GM12878 (cell line): ENCODE measurements at regions not wholly inside any gene's neighbourhood (a gene's known extent, or its start where the extent isn't known, plus 50 kb on each side); places are given as distances from the start of the nearest gene placed in this dataset.
A peak's percentile ranks its signal among the peaks of the same experiment; 100 is the strongest.

Experiments used
- ATAC-seq: fragments of 200-7000 bp; cut with Tn5 transposase; 3 replicates; pipeline ENCODE4 v1.9.1; 2020; ENCODE audit warnings: mild to moderate bottlenecking, moderate library complexity
- BruUV-seq: library from RNA; stranded (reverse); fragments of 400-500 nt; replicated peaks from 2 replicates; lab custom pipeline; 2021; lab: Mats Ljungman, UMichigan
- CTCF ChIA-PET: fragments of 300-600 bp; sonication (Branson Sonifier 250); formaldehyde crosslinking; extraction: SDS; loops from one replicate; lab custom pipeline; 2021; ENCODE audit warnings: inconsistent platforms; lab: Yijun Ruan, JAX
- POLR2A ChIA-PET: fragments of 350-600 bp; formaldehyde crosslinking; extraction: SDS; loops from one replicate; lab custom pipeline; 2021; ENCODE audit warnings: inconsistent platforms; lab: Charles Lee
- RAD21 ChIA-PET: fragments of 300-600 bp; sonication (Branson Sonifier 250); formaldehyde crosslinking; loops from one replicate; lab custom pipeline; 2023; ENCODE audit warnings: antibody characterized with exemption; ENCODE audit not compliant: unreplicated experiment; lab: Charles Lee
- SMC1A ChIA-PET: fragments of 300-600 bp; sonication (Branson Sonifier 250); formaldehyde crosslinking; loops from one replicate; lab custom pipeline; 2023; ENCODE audit not compliant: unreplicated experiment, uncharacterized antibody; lab: Charles Lee
- DNase-seq: peaks from one replicate; pipeline ENCODE4 v3.0.0-alpha.2; 2011; ENCODE audit warnings: low read depth, low spot score
- FAIRE-seq: peaks from 3 replicates; lab custom pipeline; 2011; peaks lifted over from hg19 to GRCh38; lab: Jason Lieb, UNC
- H2AFZ ChIP-seq: 2 replicates; pipeline ENCODE4 v1.6.0; 2011; ENCODE audit warnings: low read depth, low read length, control low read depth; ENCODE audit not compliant: control insufficient read depth
- H3K27ac ChIP-seq: 2 replicates; pipeline ENCODE4 v1.5.1; 2011; ENCODE audit warnings: control low read depth; ENCODE audit not compliant: control insufficient read depth, insufficient read depth
- H3K27me3 ChIP-seq, 2 experiments: replicated peaks in 1 of 2; 2 replicates each; pipeline versions ENCODE4 v1.6.0 to v1.6.1; 2011; ENCODE audit warnings: low read length in 1 of 2; ENCODE audit not compliant: control insufficient read depth in 2 of 2, insufficient read depth in 2 of 2
- H3K36me3 ChIP-seq, 2 experiments: 2 replicates each; pipeline ENCODE4 v1.5.1; 2011; ENCODE audit warnings: low read length in 1 of 2; ENCODE audit not compliant: control insufficient read depth in 2 of 2, insufficient read depth in 2 of 2
- H3K4me1 ChIP-seq: 2 replicates; pipeline ENCODE4 v1.6.1; 2011; ENCODE audit warnings: mild to moderate bottlenecking, low read length, moderate library complexity, mixed read lengths; ENCODE audit not compliant: control insufficient read depth, insufficient read depth
- H3K4me2 ChIP-seq: 2 replicates; pipeline ENCODE4 v1.6.0; 2011; ENCODE audit warnings: control low read depth; ENCODE audit not compliant: control insufficient read depth, insufficient read depth
- H3K4me3 ChIP-seq: fragments of 200-600 bp; sonication (generic); 2 replicates; pipeline ENCODE4 v1.5.1; 2016
- H3K79me2 ChIP-seq: 2 replicates; pipeline ENCODE4 v1.6.0; 2011; ENCODE audit warnings: low read length; ENCODE audit not compliant: control insufficient read depth, insufficient read depth
- H3K9ac ChIP-seq: 2 replicates; pipeline ENCODE4 v1.8.0; 2011; ENCODE audit warnings: low read length, control low read depth, mixed read lengths; ENCODE audit not compliant: control insufficient read depth, insufficient read depth
- H3K9me3 ChIP-seq: replicated peaks from 3 replicates; pipeline ENCODE4 v1.5.1; 2011; ENCODE audit warnings: mild to moderate bottlenecking, low read length; ENCODE audit not compliant: control insufficient read depth, insufficient read depth
- H4K20me1 ChIP-seq: 2 replicates; pipeline ENCODE4 v1.6.0; 2011; ENCODE audit not compliant: control insufficient read depth, insufficient read depth
- ASH2L ChIP-seq: fragments of 300-600, 200-600 bp; sonication (generic); IDR thresholded peaks from 2 replicates; pipeline ENCODE4 v1.6.1; 2017; ENCODE audit warnings: low read depth, mild to moderate bottlenecking, borderline replicate concordance
- EED ChIP-seq: sonication (generic); IDR thresholded peaks from 2 replicates; pipeline ENCODE4 v1.6.1; 2016; ENCODE audit warnings: antibody characterized with exemption, low read depth
- MEF2B ChIP-seq: fragments of 450-650 bp; IDR thresholded peaks from 2 replicates; pipeline ENCODE4 v1.6.1; 2018; ENCODE audit warnings: mild to moderate bottlenecking, moderate library complexity; ENCODE audit not compliant: partially characterized antibody, poor library complexity, severe bottlenecking
- NBN ChIP-seq: fragments of 450-650 bp; IDR thresholded peaks from 2 replicates; pipeline ENCODE4 v1.6.1; 2016
- NFIC ChIP-seq: IDR thresholded peaks from 2 replicates; pipeline ENCODE4 v1.6.1; 2012; ENCODE audit warnings: low read depth, mild to moderate bottlenecking, inconsistent platforms, low read length, moderate library complexity
- NRF1 ChIP-seq: conservative IDR thresholded peaks from 2 replicates; pipeline ENCODE4 v1.6.1; 2011; ENCODE audit warnings: mild to moderate bottlenecking, low read depth, low read length, improper control_type of control experiment
- RAD21 ChIP-seq: IDR thresholded peaks from 2 replicates; pipeline ENCODE4 v1.6.1; 2011; ENCODE audit warnings: mild to moderate bottlenecking, low read depth, low read length, moderate library complexity; ENCODE audit not compliant: insufficient read depth
- RUNX3 ChIP-seq: IDR thresholded peaks from 2 replicates; pipeline ENCODE4 v1.6.1; 2012; ENCODE audit warnings: low read length, inconsistent platforms
- SMC3 ChIP-seq: IDR thresholded peaks from 2 replicates; pipeline ENCODE4 v1.6.1; 2011; ENCODE audit warnings: low read length, improper control_type of control experiment, borderline replicate concordance
- WGBS: methylation state at CpG from one replicate; pipeline ENCODE4 v1.1.6; 2016; ENCODE audit warnings: low lambda C conversion rate; ENCODE audit not compliant: insufficient replicate concordance, insufficient coverage; ENCODE audit errors: missing lambda C conversion rate; 5-methylcytosine and 5-hydroxymethylcytosine counted together
- in situ Hi-C: fragments of 300-500 bp; cut with MboI; formaldehyde crosslinking; loops from 9 replicates; pipeline ENCODE4 v1.14.3; 2018; ENCODE audit warnings: mixed read lengths
- intact Hi-C: fragments of 100-400 bp; cut with micrococcal nuclease; formaldehyde crosslinking; loops from one replicate; pipeline ENCODE4 v1.14.2; 2022; ENCODE audit not compliant: unreplicated experiment
- TF ChIP-seq, protein P1 (sequence below), 3 experiments: IDR thresholded peaks in 2 of 3; conservative IDR thresholded peaks in 1 of 3; 2 replicates each; pipeline ENCODE4 v1.5.1; 2011; ENCODE audit warnings: low read depth in 3 of 3, low read length in 3 of 3, mild to moderate bottlenecking in 3 of 3, control low read depth in 2 of 3, moderate library complexity in 2 of 3, inconsistent platforms in 1 of 3, mixed read lengths in 1 of 3; ENCODE audit not compliant: control insufficient read depth in 2 of 3, insufficient read depth in 1 of 3; ENCODE audit errors: extremely low read depth in 1 of 3
- TF ChIP-seq, protein P2 (sequence below): fragments of 450-650 bp; IDR thresholded peaks from 2 replicates; pipeline ENCODE4 v1.6.1; 2017; ENCODE audit warnings: borderline replicate concordance

DNA sequence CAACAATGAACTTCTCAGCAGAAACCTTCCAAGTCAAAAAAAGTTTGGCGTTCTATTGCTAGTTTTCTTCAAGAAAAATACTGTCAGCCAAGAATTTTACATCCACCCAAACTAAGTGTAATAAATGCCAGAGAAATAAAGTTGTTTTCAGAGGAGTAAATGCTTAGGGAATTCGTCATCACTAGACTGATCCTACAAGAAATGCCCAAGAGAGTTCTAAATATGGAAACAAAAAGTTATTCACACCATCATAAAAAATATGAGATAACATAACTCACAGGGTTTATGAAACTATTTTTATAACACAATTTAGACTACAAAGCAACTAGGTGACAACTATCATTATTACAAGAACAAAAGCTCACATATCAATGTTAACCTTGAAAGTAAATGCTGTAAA is 259.5 kb upstream of the GABRA2 start:
- Histone ChIP-seq H3K4me1 (no peaks in the 10 kb centered on the region), H3K27me3 (no peaks in the 10 kb centered on the region), H3K79me2 (no peaks in the 10 kb centered on the region), H4K20me1 (no peaks in the 10 kb centered on the region), H2AFZ (no peak overlapping the region), H3K9me3 (no peaks in the 10 kb centered on the region), H3K4me2 (no peak overlapping the region), H3K9ac (no peak overlapping the region), H3K27ac (no peak overlapping the region), H3K4me3 (no peak overlapping the region), H3K36me3 (no peaks in the 10 kb centered on the region)
- CTCF ChIA-PET = interaction anchor here (1.4 to 2.8 kb wide), 4 partner anchors 320 to 1890 kb away, joined by 3 to 41 read pairs (median 11); no protein-coding TSS in a partner anchor
- no peak for DNase-seq
- no peak for FAIRE-seq
- WGBS = 3% methylated on average over 2 of the region's 2 CpGs
- intact Hi-C loops (loop anchor here (5.0 kb wide), 1 partner anchor 1892 kb away; no protein-coding TSS in a partner anchor), in situ Hi-C loops (no loop called here)
- no peak for ATAC-seq
- POLR2A ChIA-PET = no interaction called here
- TF ChIP-seq NFIC (no peak), NRF1 (no peak), ASH2L (no peak)
- no TSS peak for BruUV-seq
- RAD21 ChIA-PET = interaction anchor here (3.3 kb wide), 1 partner anchor 321 kb away, joined by 29 read pairs; no protein-coding TSS in a partner anchor
- SMC1A ChIA-PET = interaction anchor here (1.4 to 3.0 kb wide), 2 partner anchors 58 to 320 kb away, joined by 3 to 17 read pairs; no protein-coding TSS in a partner anchor

DNA sequence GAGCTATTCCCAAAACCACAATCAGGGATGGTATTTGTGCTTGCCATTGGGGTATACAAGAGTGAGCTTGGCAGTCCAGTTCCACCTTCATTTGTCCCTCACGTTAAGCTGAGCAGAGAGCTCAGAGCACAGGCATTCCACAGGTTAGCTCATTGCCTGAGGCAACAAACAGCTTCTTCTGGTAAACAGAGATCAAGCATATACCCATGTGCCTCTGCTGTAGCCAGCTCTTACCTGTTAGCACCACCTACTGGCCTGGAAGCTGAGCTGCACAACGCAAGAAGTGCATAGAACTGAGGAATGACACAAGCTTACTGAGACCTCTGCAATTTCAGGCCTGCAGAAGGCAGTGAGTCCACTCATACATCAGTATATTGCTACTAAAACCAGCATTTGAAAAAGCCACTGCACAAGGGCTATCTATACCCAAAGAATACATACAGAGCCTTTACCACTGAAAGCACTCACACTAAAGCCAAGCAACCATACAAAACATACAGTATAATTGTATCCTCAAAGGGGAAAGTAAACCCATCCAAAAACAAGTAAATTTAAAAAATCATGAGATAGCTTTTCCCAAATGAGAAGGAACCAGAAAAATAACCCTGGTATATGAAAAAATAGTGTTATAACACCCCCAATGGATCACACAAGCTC is 258.3 kb upstream of the GABRA2 start:
- no peaks in the 10 kb centered on the region for H3K9me3 ChIP-seq
- no peak overlapping the region for H3K4me3 ChIP-seq
- FAIRE-seq (peak; percentile 75), DNase-seq (no peak), ATAC-seq (peak; percentile 99)
- H3K9ac ChIP-seq = no peak overlapping the region
- in situ Hi-C loops = no loop called here
- RAD21 ChIA-PET = interaction anchor here (0.8 to 3.3 kb wide), 5 partner anchors 319 to 1889 kb away, joined by 3 to 29 read pairs (median 4); no protein-coding TSS in a partner anchor
- no peaks in the 10 kb centered on the region for H3K27me3 ChIP-seq
- H3K4me1 ChIP-seq = no peaks in the 10 kb centered on the region
- intact Hi-C loops = loop anchor here (1.0 to 5.0 kb wide), 2 partner anchors 319 to 1891 kb away; no protein-coding TSS in a partner anchor
- TF ChIP-seq, protein P1, sequence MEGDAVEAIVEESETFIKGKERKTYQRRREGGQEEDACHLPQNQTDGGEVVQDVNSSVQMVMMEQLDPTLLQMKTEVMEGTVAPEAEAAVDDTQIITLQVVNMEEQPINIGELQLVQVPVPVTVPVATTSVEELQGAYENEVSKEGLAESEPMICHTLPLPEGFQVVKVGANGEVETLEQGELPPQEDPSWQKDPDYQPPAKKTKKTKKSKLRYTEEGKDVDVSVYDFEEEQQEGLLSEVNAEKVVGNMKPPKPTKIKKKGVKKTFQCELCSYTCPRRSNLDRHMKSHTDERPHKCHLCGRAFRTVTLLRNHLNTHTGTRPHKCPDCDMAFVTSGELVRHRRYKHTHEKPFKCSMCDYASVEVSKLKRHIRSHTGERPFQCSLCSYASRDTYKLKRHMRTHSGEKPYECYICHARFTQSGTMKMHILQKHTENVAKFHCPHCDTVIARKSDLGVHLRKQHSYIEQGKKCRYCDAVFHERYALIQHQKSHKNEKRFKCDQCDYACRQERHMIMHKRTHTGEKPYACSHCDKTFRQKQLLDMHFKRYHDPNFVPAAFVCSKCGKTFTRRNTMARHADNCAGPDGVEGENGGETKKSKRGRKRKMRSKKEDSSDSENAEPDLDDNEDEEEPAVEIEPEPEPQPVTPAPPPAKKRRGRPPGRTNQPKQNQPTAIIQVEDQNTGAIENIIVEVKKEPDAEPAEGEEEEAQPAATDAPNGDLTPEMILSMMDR (IDR thresholded peaks at IDR 0.05 in 2 of 3, conservative IDR thresholded peaks at IDR 0.05 in 1 of 3; ENCODE audit: control insufficient read depth in 2 of 3, extremely low read depth in 1 of 3, insufficient read depth in 1 of 3, low read depth in 3 of 3, low read length in 3 of 3) = peak; percentile 66 to 80 (median 75)
- TF ChIP-seq EED = no peak
- no peak for TF ChIP-seq NBN
- no peak for TF ChIP-seq RUNX3
- peak; percentile 58; the same call in 1 of the 2 replicates for TF ChIP-seq SMC3
- TF ChIP-seq MEF2B = no peak
- peak; percentile 75 for TF ChIP-seq RAD21
- TF ChIP-seq, protein P2, sequence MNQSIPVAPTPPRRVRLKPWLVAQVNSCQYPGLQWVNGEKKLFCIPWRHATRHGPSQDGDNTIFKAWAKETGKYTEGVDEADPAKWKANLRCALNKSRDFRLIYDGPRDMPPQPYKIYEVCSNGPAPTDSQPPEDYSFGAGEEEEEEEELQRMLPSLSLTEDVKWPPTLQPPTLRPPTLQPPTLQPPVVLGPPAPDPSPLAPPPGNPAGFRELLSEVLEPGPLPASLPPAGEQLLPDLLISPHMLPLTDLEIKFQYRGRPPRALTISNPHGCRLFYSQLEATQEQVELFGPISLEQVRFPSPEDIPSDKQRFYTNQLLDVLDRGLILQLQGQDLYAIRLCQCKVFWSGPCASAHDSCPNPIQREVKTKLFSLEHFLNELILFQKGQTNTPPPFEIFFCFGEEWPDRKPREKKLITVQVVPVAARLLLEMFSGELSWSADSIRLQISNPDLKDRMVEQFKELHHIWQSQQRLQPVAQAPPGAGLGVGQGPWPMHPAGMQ = no peak
- SMC1A ChIA-PET = interaction anchor here (0.6 to 3.0 kb wide), 11 partner anchors 13 to 1889 kb away, joined by 3 to 17 read pairs (median 3); no protein-coding TSS in a partner anchor
- no peaks in the 10 kb centered on the region for H4K20me1 ChIP-seq
- BruUV-seq = no TSS peak
- no peak overlapping the region for H2AFZ ChIP-seq
- 0% methylated on average over 2 of the region's 2 CpGs for WGBS
- no peak overlapping the region for H3K27ac ChIP-seq
- no peaks in the 10 kb centered on the region for H3K79me2 ChIP-seq
- POLR2A ChIA-PET = no interaction called here
- no peak overlapping the region for H3K4me2 ChIP-seq
- no peaks in the 10 kb centered on the region for H3K36me3 ChIP-seq
- CTCF ChIA-PET = interaction anchor here (0.6 to 2.8 kb wide), 16 partner anchors 18 to 1957 kb away, joined by 3 to 41 read pairs (median 4); no protein-coding TSS in a partner anchor
